ENCODE measurements at regions not wholly inside any gene's neighbourhood (a gene's known extent, or its start where the extent isn't known, plus 50 kb on each side); places are given as distances from the start of the nearest gene placed in this dataset.
A peak's percentile ranks its signal among the peaks of the same experiment; 100 is the strongest.
"Not testable (repeated sequence)": the region's sequence is repeated elsewhere in the genome, so short reads cannot be mapped to it uniquely, and the experiment has no call there.

GRCh38 chrX:39477031-39477761 is 620.6 kb downstream of the BCOR start:
- DNase-seq, result no peak

GRCh38 chrX:39477762-39478120 is 620.0 kb downstream of the BCOR start:
- peak; percentile 86 for DNase-seq

- no peak for DNase-seq
Observed at GRCh38 chrX:39479856-39480255, 617.9 kb downstream of the BCOR start.

GRCh38 chrX:39480963-39481362 is 616.8 kb downstream of the BCOR start:
- DNase-seq, result peak; percentile 41

- DNase-seq, result no peak
Observed at GRCh38 chrX:39481621-39482020, 616.1 kb downstream of the BCOR start.

GRCh38 chrX:39484159-39485068 is 613.3 kb downstream of the BCOR start:
- no peak for DNase-seq

GRCh38 chrX:39487166-39487968 is 610.4 kb downstream of the BCOR start:
- peak; percentile 37 for DNase-seq

- no peak for DNase-seq
Observed at GRCh38 chrX:39487969-39488330, 609.8 kb downstream of the BCOR start.

GRCh38 chrX:39491548-39492297 is 606.0 kb downstream of the BCOR start:
- peak; percentile 18 for DNase-seq

- DNase-seq, result no peak
Observed at GRCh38 chrX:39492497-39493162, 605.1 kb downstream of the BCOR start.

- DNase-seq, result no peak
Observed at GRCh38 chrX:39493168-39493567, 604.6 kb downstream of the BCOR start.

DNA sequence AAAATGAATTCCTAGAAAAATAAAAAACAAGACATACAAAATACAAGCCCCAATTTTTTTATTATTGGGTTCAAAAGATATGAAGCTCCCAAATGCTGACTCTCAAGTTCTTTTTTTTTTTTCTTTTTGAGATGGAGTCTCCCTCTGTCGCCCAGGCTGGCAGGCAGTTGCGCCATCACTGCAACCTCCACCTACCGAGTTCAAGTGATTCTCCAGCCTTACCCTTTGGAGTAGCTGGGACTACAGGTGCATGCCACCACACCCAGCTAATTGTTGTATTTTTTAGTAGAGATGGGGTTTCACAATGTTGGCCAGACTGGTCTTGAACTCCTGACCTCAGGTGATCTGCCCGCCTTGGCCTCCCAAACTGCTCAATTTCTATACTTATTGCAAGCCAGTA is 600.6 kb downstream of the BCOR start:
- DNase-seq, result not testable (repeated sequence)

GRCh38 chrX:39497702-39498265 is 600.0 kb downstream of the BCOR start:
- DNase-seq, result no peak

DNA sequence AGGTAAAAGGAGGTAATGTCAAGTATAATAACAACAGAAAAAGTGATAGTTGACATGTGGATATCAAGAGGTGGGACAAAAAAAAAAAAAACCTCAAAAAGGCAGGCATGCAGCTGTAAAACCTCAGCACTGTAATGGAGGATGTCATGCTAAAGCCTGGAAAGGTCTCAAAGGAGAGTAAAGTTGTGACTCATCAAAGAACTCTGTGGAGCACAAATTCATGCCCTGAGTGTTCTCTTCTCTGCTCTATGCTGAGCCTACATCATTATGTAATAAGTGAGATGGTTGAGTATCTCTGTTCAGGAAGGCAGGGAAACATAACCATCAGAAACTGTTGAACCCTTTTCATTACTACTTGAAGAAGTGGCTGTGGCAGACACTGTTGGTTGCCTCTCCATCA is 597.8 kb downstream of the BCOR start:
- no peak for DNase-seq

- no peak for DNase-seq
Observed at GRCh38 chrX:39501822-39502221, 595.9 kb downstream of the BCOR start.

DNA sequence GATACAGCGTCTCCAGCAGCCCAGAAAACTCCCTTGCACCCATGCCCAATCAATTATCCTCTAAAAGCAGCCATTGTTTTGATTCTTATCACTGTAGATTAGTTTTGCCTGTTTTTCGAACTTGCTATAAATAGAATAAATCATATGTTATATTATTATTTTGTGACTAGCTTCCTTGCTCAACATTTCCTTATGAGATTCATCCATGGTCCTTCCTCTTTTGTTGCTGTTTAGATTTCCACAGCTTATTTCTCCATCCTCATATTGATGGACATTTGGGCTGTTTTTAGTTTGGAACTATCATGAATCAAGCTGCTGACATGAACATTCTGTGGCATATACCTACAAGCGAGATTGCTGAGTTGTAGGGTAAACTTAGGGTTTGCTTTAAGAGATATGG is 595.3 kb downstream of the BCOR start:
- no peak for DNase-seq

GRCh38 chrX:39504227-39504626 is 593.5 kb downstream of the BCOR start:
- DNase-seq, result no peak

- DNase-seq, result no peak
Observed at GRCh38 chrX:39504850-39505259, 592.9 kb downstream of the BCOR start.

GRCh38 chrX:39506131-39506530 is 591.6 kb downstream of the BCOR start:
- DNase-seq, result no peak

- no peak for DNase-seq
Observed at GRCh38 chrX:39507034-39507433, 590.7 kb downstream of the BCOR start.

All from tongue (tissue), 1 donor.